ENCODE measurements at regions not wholly inside any gene's neighbourhood (a gene's known extent, or its start where the extent isn't known, plus 50 kb on each side); places are given as distances from the start of the nearest gene placed in this dataset.

- Histone ChIP-seq H3K9ac (ENCODE audit: low read length) (no peak overlapping the region), H3K9me3 (ENCODE audit: insufficient read depth, low read length) (no peaks in the 10 kb centered on the region), H3K79me2 (ENCODE audit: insufficient read depth, low read length) (no peaks in the 10 kb centered on the region), H3K4me3 (ENCODE audit: insufficient read depth, low read length, poor library complexity, severe bottlenecking) (no peak overlapping the region), H3K9me2 (replicated peaks; ENCODE audit: insufficient read depth, low read length) (no peaks in the 10 kb centered on the region), H2AFZ (ENCODE audit: low read depth, low read length, severe bottlenecking) (no peak overlapping the region), H3K36me3 (ENCODE audit: low read length) (no peaks in the 10 kb centered on the region), H3K27me3 (ENCODE audit: low read length) (no peaks in the 10 kb centered on the region), H3F3A (ENCODE audit: insufficient read depth) (no peaks in the 10 kb centered on the region), H4K20me1 (ENCODE audit: low read depth, low read length) (no peaks in the 10 kb centered on the region), H3K27ac (ENCODE audit: low read depth, low read length) (no peak overlapping the region), H3K4me2 (ENCODE audit: low read depth, low read length, poor library complexity, severe bottlenecking) (no peak overlapping the region)
- TF ChIP-seq EZH2phosphoT487 (conservative IDR thresholded peaks at IDR 0.05; ENCODE audit: low read length) (no peak), CTCF (IDR thresholded peaks at IDR 0.05; ENCODE audit: insufficient read depth, low read length, poor library complexity, severe bottlenecking) (no peak)
Measured at GRCh38 chr4:158004101-158004500, 168.7 kb downstream of the GASK1B start.

DNA sequence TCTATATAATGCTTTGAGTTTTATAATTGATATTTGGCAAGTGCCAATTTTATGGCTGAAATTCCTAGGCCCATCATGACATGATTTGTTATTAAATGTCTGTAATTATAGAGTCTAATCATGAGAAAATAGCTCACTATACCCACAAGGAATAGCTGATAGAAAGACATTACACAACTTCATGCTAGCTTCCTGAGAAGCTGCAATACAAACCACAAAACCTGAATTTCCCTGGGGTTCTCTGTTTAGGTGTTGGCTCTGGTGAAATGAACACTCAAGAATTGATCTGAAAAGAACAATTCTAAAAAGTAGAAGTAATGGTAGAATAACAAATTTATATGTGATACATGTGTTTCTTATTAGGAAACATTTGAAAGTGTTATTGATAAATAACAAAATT is 169.6 kb downstream of the GASK1B start:
- Histone ChIP-seq H3F3A (ENCODE audit: insufficient read depth) (no peaks in the 10 kb centered on the region), H3K9ac (ENCODE audit: low read length) (no peak overlapping the region), H3K79me2 (ENCODE audit: insufficient read depth, low read length) (no peaks in the 10 kb centered on the region), H3K4me2 (ENCODE audit: low read depth, low read length, poor library complexity, severe bottlenecking) (no peak overlapping the region), H3K9me3 (ENCODE audit: insufficient read depth, low read length) (no peaks in the 10 kb centered on the region), H3K4me3 (ENCODE audit: insufficient read depth, low read length, poor library complexity, severe bottlenecking) (no peak overlapping the region), H2AFZ (ENCODE audit: low read depth, low read length, severe bottlenecking) (no peak overlapping the region), H3K27ac (ENCODE audit: low read depth, low read length) (no peak overlapping the region), H3K36me3 (ENCODE audit: low read length) (no peaks in the 10 kb centered on the region), H3K27me3 (ENCODE audit: low read length) (no peaks in the 10 kb centered on the region), H3K9me2 (replicated peaks; ENCODE audit: insufficient read depth, low read length) (no peaks in the 10 kb centered on the region), H4K20me1 (ENCODE audit: low read depth, low read length) (no peaks in the 10 kb centered on the region)
- no peak for TF ChIP-seq EZH2phosphoT487 (conservative IDR thresholded peaks at IDR 0.05; ENCODE audit: low read length)
- TF ChIP-seq CTCF (IDR thresholded peaks at IDR 0.05; ENCODE audit: insufficient read depth, low read length, poor library complexity, severe bottlenecking): no peak

- no peak for TF ChIP-seq CTCF (IDR thresholded peaks at IDR 0.05; ENCODE audit: insufficient read depth, low read length, poor library complexity, severe bottlenecking)
- no peak for TF ChIP-seq EZH2phosphoT487 (conservative IDR thresholded peaks at IDR 0.05; ENCODE audit: low read length)
- Histone ChIP-seq H3K4me3 (ENCODE audit: insufficient read depth, low read length, poor library complexity, severe bottlenecking) (no peak overlapping the region), H2AFZ (ENCODE audit: low read depth, low read length, severe bottlenecking) (no peak overlapping the region), H3K4me2 (ENCODE audit: low read depth, low read length, poor library complexity, severe bottlenecking) (no peak overlapping the region), H3K36me3 (ENCODE audit: low read length) (no peaks in the 10 kb centered on the region), H3K9me2 (replicated peaks; ENCODE audit: insufficient read depth, low read length) (no peaks in the 10 kb centered on the region), H3K27me3 (ENCODE audit: low read length) (no peaks in the 10 kb centered on the region), H3F3A (ENCODE audit: insufficient read depth) (no peaks in the 10 kb centered on the region), H4K20me1 (ENCODE audit: low read depth, low read length) (no peaks in the 10 kb centered on the region), H3K9me3 (ENCODE audit: insufficient read depth, low read length) (no peaks in the 10 kb centered on the region), H3K27ac (ENCODE audit: low read depth, low read length) (no peak overlapping the region), H3K9ac (ENCODE audit: low read length) (no peak overlapping the region), H3K79me2 (ENCODE audit: insufficient read depth, low read length) (no peaks in the 10 kb centered on the region)
Measured at GRCh38 chr4:158002173-158002572, 170.7 kb downstream of the GASK1B start.

- no peaks in the 10 kb centered on the region for H3K9me3 ChIP-seq (ENCODE audit: insufficient read depth, low read length)
- H3K36me3 ChIP-seq (ENCODE audit: low read length): no peaks in the 10 kb centered on the region
- no peaks in the 10 kb centered on the region for H3K79me2 ChIP-seq (ENCODE audit: insufficient read depth, low read length)
- no peak overlapping the region for H3K9ac ChIP-seq (ENCODE audit: low read length)
- no peak overlapping the region for H3K4me2 ChIP-seq (ENCODE audit: low read depth, low read length, poor library complexity, severe bottlenecking)
- H4K20me1 ChIP-seq (ENCODE audit: low read depth, low read length): no peaks in the 10 kb centered on the region
- no peak overlapping the region for H3K4me3 ChIP-seq (ENCODE audit: insufficient read depth, low read length, poor library complexity, severe bottlenecking)
- no peaks in the 10 kb centered on the region for H3F3A ChIP-seq (ENCODE audit: insufficient read depth)
- H3K27ac ChIP-seq (ENCODE audit: low read depth, low read length): no peak overlapping the region
- TF ChIP-seq CTCF (IDR thresholded peaks at IDR 0.05; ENCODE audit: insufficient read depth, low read length, poor library complexity, severe bottlenecking): no peak
- no peak for TF ChIP-seq EZH2phosphoT487 (conservative IDR thresholded peaks at IDR 0.05; ENCODE audit: low read length)
- H3K9me2 ChIP-seq (replicated peaks; ENCODE audit: insufficient read depth, low read length): no peaks in the 10 kb centered on the region
- no peak overlapping the region for H2AFZ ChIP-seq (ENCODE audit: low read depth, low read length, severe bottlenecking)
- H3K27me3 ChIP-seq (ENCODE audit: low read length): no peaks in the 10 kb centered on the region
Measured at GRCh38 chr4:158001756-158002155, 171.1 kb downstream of the GASK1B start.

All from SU-DHL-6 (cell line).